DND-41 (cell line): ENCODE measurements at regions not wholly inside any gene's neighbourhood (a gene's known extent, or its start where the extent isn't known, plus 50 kb on each side); places are given as distances from the start of the nearest gene placed in this dataset.
"Not testable (repeated sequence)": the region's sequence is repeated elsewhere in the genome, so short reads cannot be mapped to it uniquely, and the experiment has no call there.

Source experiments
- ATAC-seq: fragments of 200-7000 bp; cut with Tn5 transposase; 3 replicates; pipeline ENCODE4 v1.9.1; 2021; ENCODE audit warnings: low read depth; ENCODE audit not compliant: insufficient read depth
- DNase-seq: peaks from one replicate; pipeline ENCODE4 v3.0.0-alpha.2; 2020
- H2AFZ ChIP-seq: 2 replicates; pipeline ENCODE4 v1.6.0; 2012; ENCODE audit warnings: low read depth, low read length
- H3K27ac ChIP-seq: 2 replicates; pipeline ENCODE4 v1.5.1; 2012; ENCODE audit warnings: low read length, inconsistent platforms
- H3K27me3 ChIP-seq: fragments of 200-600 bp; sonication (generic); 2 replicates; pipeline ENCODE4 v1.6.0; 2012; ENCODE audit warnings: low read length, mild to moderate bottlenecking, inconsistent platforms; ENCODE audit not compliant: insufficient read depth, poor library complexity
- H3K36me3 ChIP-seq: 2 replicates; pipeline ENCODE4 v1.5.1; 2012; ENCODE audit warnings: low read length, inconsistent platforms; ENCODE audit not compliant: insufficient read depth
- H3K4me1 ChIP-seq: 2 replicates; pipeline ENCODE4 v1.5.1; 2012; ENCODE audit warnings: mild to moderate bottlenecking, low read length; ENCODE audit not compliant: insufficient read depth
- H3K4me2 ChIP-seq: 2 replicates; pipeline ENCODE4 v1.6.0; 2012; ENCODE audit warnings: mild to moderate bottlenecking, moderate library complexity, low read length, inconsistent platforms; ENCODE audit not compliant: insufficient read depth
- H3K4me3 ChIP-seq, 2 experiments: fragments of 200-600 bp in 1 of 2; shearing (Covaris generic) in 1 of 2; 2 replicates each; pipeline ENCODE4 v1.5.1; 2012 to 2016; ENCODE audit warnings: inconsistent platforms in 2 of 2, low read length in 2 of 2, mild to moderate bottlenecking in 2 of 2, low read depth in 1 of 2, moderate library complexity in 1 of 2
- H3K79me2 ChIP-seq: 2 replicates; pipeline ENCODE4 v1.6.0; 2012; ENCODE audit warnings: low read length, inconsistent platforms; ENCODE audit not compliant: insufficient read depth
- H3K9ac ChIP-seq: 2 replicates; pipeline ENCODE4 v1.6.0; 2012; ENCODE audit warnings: low read depth, mild to moderate bottlenecking, inconsistent platforms, low read length, moderate library complexity
- H3K9me3 ChIP-seq: 2 replicates; pipeline ENCODE4 v1.5.1; 2012; ENCODE audit warnings: low read length, moderate library complexity, mild to moderate bottlenecking, inconsistent platforms; ENCODE audit not compliant: insufficient read depth, severe bottlenecking
- H4K20me1 ChIP-seq: 2 replicates; pipeline ENCODE4 v1.6.0; 2012; ENCODE audit warnings: low read length; ENCODE audit not compliant: insufficient read depth
- CTCF ChIP-seq: IDR thresholded peaks from 2 replicates; pipeline ENCODE4 v1.5.1; 2012; ENCODE audit warnings: borderline replicate concordance, low read length, moderate library complexity, mild to moderate bottlenecking; ENCODE audit not compliant: poor library complexity, severe bottlenecking; ENCODE audit errors: extremely low read depth
- EZH2 ChIP-seq: IDR thresholded peaks from 3 replicates; pipeline ENCODE4 v1.6.1; 2012; ENCODE audit warnings: borderline replicate concordance, low read depth, mild to moderate bottlenecking, moderate library complexity, low read length, inconsistent platforms; ENCODE audit not compliant: severe bottlenecking

DNA sequence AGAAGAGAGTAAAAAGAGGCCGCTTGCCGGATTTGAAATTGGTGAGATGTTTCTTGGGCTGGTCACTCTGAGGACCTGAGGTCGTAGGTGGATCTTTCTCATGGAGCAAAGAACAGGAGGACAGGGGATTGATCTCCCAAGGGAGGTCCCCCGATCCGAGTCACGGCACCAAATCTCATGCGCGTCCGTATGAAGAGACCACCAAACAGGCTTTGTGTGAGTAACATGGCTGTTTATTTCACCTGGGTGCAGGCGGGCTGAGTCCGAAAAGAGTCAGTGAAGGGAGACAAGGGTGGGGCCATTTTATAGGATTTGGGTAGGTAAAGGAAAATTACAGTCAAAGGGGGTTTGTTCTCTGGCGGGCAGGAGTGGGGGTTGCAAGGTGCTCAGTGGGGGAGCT, 803.6 kb upstream of the ID2 start:
- not testable (repeated sequence) for H3K9me3 ChIP-seq, H3K9ac ChIP-seq, H3K4me1 ChIP-seq, H3K27ac ChIP-seq, H2AFZ ChIP-seq, H4K20me1 ChIP-seq, ATAC-seq, H3K4me2 ChIP-seq, H3K27me3 ChIP-seq, H3K79me2 ChIP-seq, H3K4me3 ChIP-seq, DNase-seq, H3K36me3 ChIP-seq

GRCh38 chr2:7878786-7879482, 802.9 kb upstream of the ID2 start:
- H3K4me3 ChIP-seq, result no peak overlapping the region
- no peaks in the 10 kb centered on the region for H3K9me3 ChIP-seq
- H3K36me3 ChIP-seq, result no peaks in the 10 kb centered on the region
- no peak overlapping the region for H3K9ac ChIP-seq
- H3K27me3 ChIP-seq, result no peaks in the 10 kb centered on the region
- ATAC-seq (no peak), DNase-seq (no peak)
- H3K79me2 ChIP-seq, result no peaks in the 10 kb centered on the region
- no peaks in the 10 kb centered on the region for H3K4me1 ChIP-seq
- no peak overlapping the region for H3K27ac ChIP-seq
- TF ChIP-seq CTCF, result no peak
- TF ChIP-seq EZH2, result no peak
- H2AFZ ChIP-seq, result no peak overlapping the region
- H3K4me2 ChIP-seq, result no peak overlapping the region
- H4K20me1 ChIP-seq, result no peaks in the 10 kb centered on the region

DNA sequence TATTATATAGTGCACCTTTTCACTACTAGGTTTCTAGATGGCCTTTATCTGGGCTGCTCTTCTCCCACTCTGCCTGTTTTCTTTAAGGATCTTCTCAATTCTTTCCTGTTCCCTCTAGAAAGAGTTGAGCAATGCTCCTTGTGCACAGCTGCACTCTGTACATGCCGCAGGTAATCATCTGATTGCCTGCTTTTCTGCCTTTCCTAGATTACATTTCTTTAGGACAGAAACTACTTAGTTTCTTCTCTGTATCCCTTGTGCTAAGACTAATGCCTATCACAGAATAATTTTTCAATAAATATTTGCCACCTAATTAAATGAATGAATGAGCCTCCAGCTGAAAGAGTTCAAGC, 802.4 kb upstream of the ID2 start:
- no peak for TF ChIP-seq CTCF
- no peak for TF ChIP-seq EZH2
- H3K9me3 ChIP-seq, result no peaks in the 10 kb centered on the region
- DNase-seq (no peak), ATAC-seq (no peak)
- H3K4me1 ChIP-seq, result no peaks in the 10 kb centered on the region
- no peaks in the 10 kb centered on the region for H3K79me2 ChIP-seq
- no peak overlapping the region for H3K4me2 ChIP-seq
- no peak overlapping the region for H2AFZ ChIP-seq
- no peaks in the 10 kb centered on the region for H4K20me1 ChIP-seq
- no peaks in the 10 kb centered on the region for H3K27me3 ChIP-seq
- H3K36me3 ChIP-seq, result no peaks in the 10 kb centered on the region
- H3K4me3 ChIP-seq, result no peak overlapping the region
- no peak overlapping the region for H3K9ac ChIP-seq
- H3K27ac ChIP-seq, result no peak overlapping the region

DNA sequence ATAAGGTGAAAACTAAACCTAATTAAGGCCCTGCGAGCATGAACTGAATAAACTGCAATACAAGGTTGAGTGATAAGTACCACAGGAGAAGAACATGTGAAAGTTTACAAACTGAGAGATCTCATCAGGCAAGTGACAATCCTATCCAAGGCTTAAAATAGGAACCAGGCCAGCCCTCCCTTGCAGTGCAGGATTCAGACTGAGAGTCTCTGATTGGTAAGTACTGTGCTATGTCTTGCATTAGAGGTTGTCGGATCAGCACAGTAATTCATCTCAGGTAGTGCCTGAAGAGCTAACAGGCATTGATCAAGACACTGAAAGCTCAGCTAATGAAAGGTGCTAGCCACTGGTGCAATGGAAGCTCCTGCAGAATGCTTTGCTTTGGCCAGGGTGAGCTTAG, 801.7 kb upstream of the ID2 start:
- no peaks in the 10 kb centered on the region for H4K20me1 ChIP-seq
- no peaks in the 10 kb centered on the region for H3K9me3 ChIP-seq
- H3K27me3 ChIP-seq, result no peaks in the 10 kb centered on the region
- H3K27ac ChIP-seq, result no peak overlapping the region
- no peak overlapping the region for H3K4me2 ChIP-seq
- H3K9ac ChIP-seq, result no peak overlapping the region
- H2AFZ ChIP-seq, result no peak overlapping the region
- no peaks in the 10 kb centered on the region for H3K79me2 ChIP-seq
- TF ChIP-seq CTCF (no peak), EZH2 (no peak)
- ATAC-seq, result no peak
- no peak for DNase-seq
- no peaks in the 10 kb centered on the region for H3K36me3 ChIP-seq
- H3K4me3 ChIP-seq, result no peak overlapping the region
- no peaks in the 10 kb centered on the region for H3K4me1 ChIP-seq
